CD14-positive monocyte (primary cell): ENCODE measurements at regions not wholly inside any gene's neighbourhood (a gene's known extent, or its start where the extent isn't known, plus 50 kb on each side); places are given as distances from the start of the nearest gene placed in this dataset.

Experiments used
- DNase-seq, 3 donors: peaks; one replicate each; pipeline ENCODE4 v3.0.0-alpha.2; 2011 to 2022
- H2AFZ ChIP-seq: 2 replicates; pipeline ENCODE4 v1.6.0; 2012; ENCODE audit warnings: mild to moderate bottlenecking, low read depth, low read length, inconsistent platforms; ENCODE audit not compliant: insufficient read depth, poor library complexity, severe bottlenecking
- H3K27ac ChIP-seq, 2 donors: 1 replicate in 1 of 2; 2 replicates in 1 of 2; pipeline ENCODE4 v1.5.1; 2012 to 2013; ENCODE audit warnings: low read length in 2 of 2, control low read depth in 1 of 2, inconsistent platforms in 1 of 2, low read depth in 1 of 2, mild to moderate bottlenecking in 1 of 2
- H3K27me3 ChIP-seq, 2 donors: one replicate each; pipeline versions ENCODE4 v1.6.0 to v1.6.1; 2011 to 2013; ENCODE audit warnings: low read length in 2 of 2; ENCODE audit not compliant: control insufficient read depth in 2 of 2, insufficient read depth in 2 of 2
- H3K36me3 ChIP-seq, 2 donors: replicated peaks in 1 of 2; 1 replicate in 1 of 2; 2 replicates in 1 of 2; pipeline versions ENCODE4 v1.5.1 to v1.6.1; 2012 to 2013; ENCODE audit warnings: low read length in 2 of 2, control low read depth in 1 of 2, inconsistent platforms in 1 of 2, mild to moderate bottlenecking in 1 of 2; ENCODE audit not compliant: insufficient read depth in 2 of 2, control insufficient read depth in 1 of 2
- H3K4me1 ChIP-seq, 2 donors: 1 replicate in 1 of 2; 2 replicates in 1 of 2; pipeline versions ENCODE4 v1.5.1 to v1.6.1; 2012 to 2013; ENCODE audit warnings: low read length in 2 of 2, control low read depth in 1 of 2, inconsistent platforms in 1 of 2, mild to moderate bottlenecking in 1 of 2, moderate library complexity in 1 of 2; ENCODE audit not compliant: insufficient read depth in 2 of 2, control insufficient read depth in 1 of 2
- H3K4me2 ChIP-seq: replicated peaks from 2 replicates; pipeline ENCODE3; 2012; ENCODE audit warnings: low read length, moderate library complexity, mild to moderate bottlenecking; ENCODE audit not compliant: poor library complexity, severe bottlenecking; ENCODE audit errors: extremely low read depth
- H3K4me3 ChIP-seq, 3 experiments: fragments of 200-600 bp in 1 of 3; sonication (generic) in 1 of 3; replicated peaks in 1 of 3; 1 replicate in 2 of 3; 2 replicates in 1 of 3; pipeline ENCODE4 v1.5.1; 2011 to 2013; ENCODE audit warnings: low read length in 3 of 3, mild to moderate bottlenecking in 3 of 3, control low read depth in 2 of 3, low read depth in 2 of 3, inconsistent platforms in 1 of 3, moderate library complexity in 1 of 3
- H3K79me2 ChIP-seq: 2 replicates; pipeline ENCODE4 v1.6.0; 2012; ENCODE audit warnings: mild to moderate bottlenecking, control low read depth, inconsistent platforms, low read length, moderate library complexity; ENCODE audit not compliant: insufficient read depth
- H3K9ac ChIP-seq: 2 replicates; pipeline ENCODE4 v1.6.0; 2017; ENCODE audit warnings: low read length, mild to moderate bottlenecking; ENCODE audit not compliant: insufficient read depth, poor library complexity, severe bottlenecking
- H3K9me3 ChIP-seq, 2 donors: replicated peaks in 1 of 2; 1 replicate in 1 of 2; 2 replicates in 1 of 2; pipeline versions ENCODE4 v1.5.1 to v1.6.1; 2012 to 2013; ENCODE audit warnings: low read length in 2 of 2, control low read depth in 1 of 2; ENCODE audit not compliant: control insufficient read depth in 1 of 2, insufficient read depth in 1 of 2
- H4K20me1 ChIP-seq: 2 replicates; pipeline ENCODE4 v1.6.0; 2012; ENCODE audit warnings: mild to moderate bottlenecking, low read length, control low read depth, moderate library complexity; ENCODE audit not compliant: insufficient read depth
- H3K27ac Mint-ChIP-seq, 7 donors: one replicate each; pipeline ENCODE4 v1.8.0; 2020; ENCODE audit warnings: mild to moderate bottlenecking in 7 of 7, mixed read lengths in 7 of 7, moderate library complexity in 6 of 7, inconsistent platforms in 2 of 7
- H3K27me3 Mint-ChIP-seq, 3 donors: one replicate each; pipeline ENCODE4 v1.8.0; 2021 to 2022; ENCODE audit warnings: low read depth in 3 of 3, mild to moderate bottlenecking in 3 of 3, mixed read lengths in 3 of 3, moderate library complexity in 3 of 3, inconsistent platforms in 1 of 3
- H3K36me3 Mint-ChIP-seq, 2 donors: one replicate each; pipeline ENCODE4 v1.8.0; 2020; ENCODE audit warnings: mixed read lengths in 2 of 2, inconsistent platforms in 1 of 2, mild to moderate bottlenecking in 1 of 2
- H3K4me1 Mint-ChIP-seq: one replicate; pipeline ENCODE4 v1.8.0; 2020; ENCODE audit warnings: mild to moderate bottlenecking, mixed read lengths
- H3K4me3 Mint-ChIP-seq, 2 donors: one replicate each; pipeline ENCODE4 v1.8.0; 2020; ENCODE audit warnings: mild to moderate bottlenecking in 2 of 2, mixed read lengths in 2 of 2, moderate library complexity in 1 of 2
- H3K9me3 Mint-ChIP-seq, 7 donors: one replicate each; pipeline ENCODE4 v1.8.0; 2020 to 2022; ENCODE audit warnings: mixed read lengths in 7 of 7, mild to moderate bottlenecking in 6 of 7, moderate library complexity in 6 of 7, inconsistent platforms in 2 of 7
- WGBS: methylation state at CpG from one replicate; pipeline ENCODE4 v1.1.5; 2013; ENCODE audit warnings: missing lambda C conversion rate; ENCODE audit not compliant: insufficient coverage; 5-methylcytosine and 5-hydroxymethylcytosine counted together
- intact Hi-C, 2 donors: fragments of 100-400 bp; cut with micrococcal nuclease; formaldehyde crosslinking; loops; one replicate each; pipeline versions ENCODE4 v1.15.0 to v1.15.1; 2023
- TF ChIP-seq, protein P1 (sequence below): fragments of 200-600 bp; IDR thresholded peaks from one replicate; pipeline ENCODE4 v1.8.0; 2022; ENCODE audit warnings: antibody characterized with exemption, mild to moderate bottlenecking

DNA sequence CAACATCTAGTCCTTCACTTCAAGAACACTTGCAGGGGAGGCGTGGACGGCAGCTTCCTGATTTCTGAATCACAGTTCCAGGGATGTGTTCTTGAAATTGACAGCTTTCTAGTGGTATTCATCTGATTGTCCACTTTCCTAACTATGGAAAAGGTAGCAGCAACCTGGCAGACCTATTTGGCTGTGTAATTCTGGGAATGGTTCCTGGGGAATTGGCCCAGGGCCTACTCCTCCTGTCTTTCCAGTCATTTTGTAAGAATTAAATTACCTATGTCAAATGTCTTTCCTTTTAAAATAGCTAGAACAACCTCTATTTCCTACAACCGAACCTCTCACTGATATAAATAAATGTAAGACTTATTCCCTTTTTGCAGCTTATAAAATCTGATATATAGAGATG lies 85.5 kb upstream of the RSPO3 start:
- Histone ChIP-seq H3K79me2 (no peaks in the 10 kb centered on the region), H3K9ac (no peak overlapping the region), H4K20me1 (no peaks in the 10 kb centered on the region), H3K4me1 (no peaks in the 10 kb centered on the region), H3K36me3 (no peaks in the 10 kb centered on the region), H3K4me2 (no peak overlapping the region), H3K4me3 (no peak overlapping the region), H3K9me3 (no peaks in the 10 kb centered on the region), H2AFZ (no peak overlapping the region), H3K27ac (no peak overlapping the region), H3K27me3 (no peaks in the 10 kb centered on the region)
- Mint-ChIP-seq H3K9me3 (no peaks in the 10 kb centered on the region), H3K4me3 (no peak overlapping the region), H3K4me1 (no peaks in the 10 kb centered on the region), H3K27me3 (peaks cover 0 to 1% (median 0%) of the 10 kb centered on the region in 3 donors), H3K27ac (no peak overlapping the region), H3K36me3 (no peaks in the 10 kb centered on the region)
- intact Hi-C loops, result no loop called here
- TF ChIP-seq, protein P1, sequence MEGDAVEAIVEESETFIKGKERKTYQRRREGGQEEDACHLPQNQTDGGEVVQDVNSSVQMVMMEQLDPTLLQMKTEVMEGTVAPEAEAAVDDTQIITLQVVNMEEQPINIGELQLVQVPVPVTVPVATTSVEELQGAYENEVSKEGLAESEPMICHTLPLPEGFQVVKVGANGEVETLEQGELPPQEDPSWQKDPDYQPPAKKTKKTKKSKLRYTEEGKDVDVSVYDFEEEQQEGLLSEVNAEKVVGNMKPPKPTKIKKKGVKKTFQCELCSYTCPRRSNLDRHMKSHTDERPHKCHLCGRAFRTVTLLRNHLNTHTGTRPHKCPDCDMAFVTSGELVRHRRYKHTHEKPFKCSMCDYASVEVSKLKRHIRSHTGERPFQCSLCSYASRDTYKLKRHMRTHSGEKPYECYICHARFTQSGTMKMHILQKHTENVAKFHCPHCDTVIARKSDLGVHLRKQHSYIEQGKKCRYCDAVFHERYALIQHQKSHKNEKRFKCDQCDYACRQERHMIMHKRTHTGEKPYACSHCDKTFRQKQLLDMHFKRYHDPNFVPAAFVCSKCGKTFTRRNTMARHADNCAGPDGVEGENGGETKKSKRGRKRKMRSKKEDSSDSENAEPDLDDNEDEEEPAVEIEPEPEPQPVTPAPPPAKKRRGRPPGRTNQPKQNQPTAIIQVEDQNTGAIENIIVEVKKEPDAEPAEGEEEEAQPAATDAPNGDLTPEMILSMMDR, result no peak
- no peak for DNase-seq
- WGBS, result no CpG with 5 or more reads among the region's 3 CpGs

DNA sequence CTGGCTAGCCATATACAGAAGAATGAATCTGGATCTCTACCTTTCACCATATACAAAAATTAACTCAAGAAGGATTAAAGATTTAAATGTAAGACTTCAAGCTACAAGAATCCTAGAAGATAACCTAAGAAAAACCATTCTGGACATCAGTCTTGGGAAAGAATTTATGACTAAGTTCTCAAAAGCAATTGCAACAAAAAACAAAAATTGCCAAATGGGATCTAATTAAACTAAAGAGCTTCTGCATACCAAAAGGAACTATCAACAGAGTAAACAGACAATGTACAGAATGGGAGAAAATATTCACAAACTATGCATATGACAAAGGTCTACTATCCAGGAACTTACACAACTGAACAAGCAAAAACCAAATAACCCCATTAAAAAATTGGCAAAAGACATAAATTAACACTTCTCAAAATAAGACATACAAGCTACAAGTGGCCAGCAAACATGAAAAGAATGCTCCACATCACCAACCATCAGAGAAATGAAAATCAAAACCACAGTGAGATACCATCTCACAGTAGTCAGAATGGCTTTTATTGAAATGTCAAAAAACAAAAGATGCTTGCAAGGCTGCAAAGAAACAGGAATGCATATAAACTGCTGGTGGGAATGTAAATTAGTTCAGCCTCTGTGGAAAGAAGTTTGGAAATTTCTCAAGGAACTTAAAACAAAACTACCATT lies 66.8 kb upstream of the RSPO3 start:
- peaks cover 3 to 13% (median 8%) of the 10 kb centered on the region in 7 donors for H3K9me3 Mint-ChIP-seq
- Histone ChIP-seq H3K4me1 (no peaks in the 10 kb centered on the region), H3K36me3 (no peaks in the 10 kb centered on the region), H3K4me3 (no peak overlapping the region), H3K4me2 (no peak overlapping the region), H4K20me1 (no peaks in the 10 kb centered on the region), H3K27ac (no peak overlapping the region), H3K9ac (no peak overlapping the region), H3K9me3 (peaks cover 0 to 4% of the 10 kb centered on the region in 2 donors), H2AFZ (no peak overlapping the region), H3K27me3 (no peaks in the 10 kb centered on the region), H3K79me2 (no peaks in the 10 kb centered on the region)
- no peak for DNase-seq
- H3K27me3 Mint-ChIP-seq, result peaks cover 0 to 5% (median 0%) of the 10 kb centered on the region in 3 donors
- no peak overlapping the region for H3K4me3 Mint-ChIP-seq
- no peaks in the 10 kb centered on the region for H3K36me3 Mint-ChIP-seq
- H3K4me1 Mint-ChIP-seq, result no peaks in the 10 kb centered on the region
- intact Hi-C loops, result no loop called here
- TF ChIP-seq, protein P1, result no peak
- no peak overlapping the region for H3K27ac Mint-ChIP-seq
